KMS-11 (cell line): ENCODE measurements at regions not wholly inside any gene's neighbourhood (a gene's known extent, or its start where the extent isn't known, plus 50 kb on each side); places are given as distances from the start of the nearest gene placed in this dataset.

Experiments used
- H2AFZ ChIP-seq: fragments of 200-600 bp; sonication (generic); 2 replicates; pipeline ENCODE4 v1.6.1; 2016; ENCODE audit warnings: antibody characterized with exemption, mixed run types, low read depth
- H3K27ac ChIP-seq: fragments of 200-600 bp; sonication (generic); 2 replicates; pipeline ENCODE4 v1.6.1; 2016; ENCODE audit warnings: mild to moderate bottlenecking, mixed run types
- H3K27me3 ChIP-seq: fragments of 200-600 bp; sonication (generic); 2 replicates; pipeline ENCODE4 v1.6.1; 2017; ENCODE audit warnings: mild to moderate bottlenecking, low read depth, mixed run types, moderate library complexity; ENCODE audit not compliant: insufficient read depth
- H3K36me3 ChIP-seq: fragments of 200-600 bp; sonication (generic); 2 replicates; pipeline ENCODE4 v1.6.1; 2017; ENCODE audit warnings: mild to moderate bottlenecking, mixed run types; ENCODE audit not compliant: insufficient read depth
- H3K4me1 ChIP-seq: fragments of 200-600 bp; sonication (generic); 2 replicates; pipeline ENCODE4 v1.6.1; 2016; ENCODE audit warnings: mild to moderate bottlenecking, low read depth, mixed run types; ENCODE audit not compliant: poor library complexity, severe bottlenecking
- H3K4me2 ChIP-seq: fragments of 200-600 bp; sonication (generic); 2 replicates; pipeline ENCODE4 v1.7.0; 2016; ENCODE audit warnings: mild to moderate bottlenecking, mixed run types
- H3K4me3 ChIP-seq: fragments of 200-600 bp; sonication (generic); IDR thresholded peaks from 2 replicates; pipeline ENCODE4 v1.6.1; 2017; ENCODE audit warnings: low read depth, low read length, mixed read lengths; ENCODE audit not compliant: insufficient read depth
- H3K79me2 ChIP-seq: fragments of 200-600 bp; sonication (generic); 2 replicates; pipeline ENCODE4 v1.6.1; 2016; ENCODE audit warnings: low read depth, mixed run types; ENCODE audit not compliant: insufficient read depth
- H3K9ac ChIP-seq: fragments of 200-600 bp; sonication (generic); 2 replicates; pipeline ENCODE4 v1.6.1; 2016; ENCODE audit warnings: mild to moderate bottlenecking, mixed run types
- H4K20me1 ChIP-seq: fragments of 200-600 bp; sonication (generic); 2 replicates; pipeline ENCODE4 v1.6.1; 2016; ENCODE audit warnings: mild to moderate bottlenecking, mixed run types; ENCODE audit not compliant: insufficient read depth
- TF ChIP-seq, protein P1 (sequence below): fragments of 200-600 bp; sonication (generic); conservative IDR thresholded peaks from 2 replicates; pipeline ENCODE4 v1.6.1; 2017; ENCODE audit warnings: low read depth, mild to moderate bottlenecking, antibody characterized with exemption, low read length, moderate library complexity, mixed read lengths

DNA sequence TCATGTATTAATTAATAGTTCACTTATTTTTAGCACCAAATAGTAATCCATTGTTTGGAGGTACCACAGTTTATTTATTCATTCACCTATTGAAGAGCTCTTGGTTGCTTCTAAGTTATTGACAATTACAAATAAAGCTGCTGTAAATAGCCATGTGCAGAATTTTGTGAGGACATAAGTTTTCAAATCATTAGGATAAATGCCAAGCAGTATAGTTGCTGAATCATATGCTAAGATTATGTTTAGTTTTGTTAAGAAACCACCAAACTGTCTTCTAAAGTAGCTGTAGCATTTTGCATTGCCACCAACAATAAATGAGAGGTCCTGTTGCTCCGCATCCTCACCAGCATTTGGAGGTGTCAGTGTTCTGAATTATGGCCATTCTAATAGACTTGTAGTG lies 2126.8 kb downstream of the PCDH9 start:
- Histone ChIP-seq H3K27ac (no peak overlapping the region), H3K9ac (no peak overlapping the region), H3K4me1 (no peaks in the 10 kb centered on the region), H2AFZ (no peak overlapping the region), H4K20me1 (no peaks in the 10 kb centered on the region), H3K79me2 (no peaks in the 10 kb centered on the region), H3K4me2 (no peak overlapping the region), H3K4me3 (no peak overlapping the region), H3K27me3 (no peaks in the 10 kb centered on the region), H3K36me3 (no peaks in the 10 kb centered on the region)
- TF ChIP-seq, protein P1, sequence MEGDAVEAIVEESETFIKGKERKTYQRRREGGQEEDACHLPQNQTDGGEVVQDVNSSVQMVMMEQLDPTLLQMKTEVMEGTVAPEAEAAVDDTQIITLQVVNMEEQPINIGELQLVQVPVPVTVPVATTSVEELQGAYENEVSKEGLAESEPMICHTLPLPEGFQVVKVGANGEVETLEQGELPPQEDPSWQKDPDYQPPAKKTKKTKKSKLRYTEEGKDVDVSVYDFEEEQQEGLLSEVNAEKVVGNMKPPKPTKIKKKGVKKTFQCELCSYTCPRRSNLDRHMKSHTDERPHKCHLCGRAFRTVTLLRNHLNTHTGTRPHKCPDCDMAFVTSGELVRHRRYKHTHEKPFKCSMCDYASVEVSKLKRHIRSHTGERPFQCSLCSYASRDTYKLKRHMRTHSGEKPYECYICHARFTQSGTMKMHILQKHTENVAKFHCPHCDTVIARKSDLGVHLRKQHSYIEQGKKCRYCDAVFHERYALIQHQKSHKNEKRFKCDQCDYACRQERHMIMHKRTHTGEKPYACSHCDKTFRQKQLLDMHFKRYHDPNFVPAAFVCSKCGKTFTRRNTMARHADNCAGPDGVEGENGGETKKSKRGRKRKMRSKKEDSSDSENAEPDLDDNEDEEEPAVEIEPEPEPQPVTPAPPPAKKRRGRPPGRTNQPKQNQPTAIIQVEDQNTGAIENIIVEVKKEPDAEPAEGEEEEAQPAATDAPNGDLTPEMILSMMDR = no peak

DNA sequence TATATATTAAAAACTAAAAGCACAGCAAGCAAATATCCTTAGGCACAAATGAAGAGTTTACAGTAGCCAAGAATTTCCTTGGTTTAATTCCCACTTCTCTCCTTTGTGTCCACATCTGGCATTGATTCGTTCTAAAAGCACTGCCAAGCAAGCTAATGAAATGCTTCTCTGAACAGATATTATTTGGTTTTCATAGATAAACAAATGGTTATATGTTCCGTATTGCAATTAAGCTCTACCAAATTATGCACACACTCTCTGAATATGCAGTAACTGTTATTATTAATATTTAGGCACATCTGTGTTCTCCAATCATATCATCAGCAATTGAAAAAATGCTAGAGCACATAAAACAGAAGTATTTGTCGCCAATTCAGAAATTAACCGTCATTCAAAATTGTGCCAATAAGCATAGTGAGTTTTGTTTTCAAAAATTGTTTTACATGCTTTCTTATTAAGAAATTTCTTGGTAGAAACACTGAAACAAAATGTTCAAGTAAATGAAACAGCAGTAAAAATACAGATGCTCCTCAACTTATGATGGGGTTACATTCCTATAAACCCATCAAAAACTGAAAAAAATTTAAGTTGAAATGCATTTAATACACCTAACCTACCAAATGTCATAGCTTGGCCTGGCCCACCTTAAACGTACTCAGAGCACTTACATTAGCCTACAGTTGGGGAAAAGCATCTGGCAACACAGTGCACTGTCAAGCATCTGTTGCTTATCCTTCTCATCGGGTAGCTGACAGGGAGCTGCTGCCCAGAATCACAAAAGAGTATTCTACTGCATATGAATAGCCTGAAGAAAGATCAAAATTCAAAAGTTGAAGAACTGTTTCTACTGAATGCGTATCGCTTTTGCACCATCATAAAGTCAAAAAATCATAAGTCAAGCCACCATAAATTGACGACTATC lies 2134.7 kb downstream of the PCDH9 start:
- no peaks in the 10 kb centered on the region for H3K36me3 ChIP-seq
- no peak overlapping the region for H3K9ac ChIP-seq
- H4K20me1 ChIP-seq = no peaks in the 10 kb centered on the region
- no peaks in the 10 kb centered on the region for H3K27me3 ChIP-seq
- no peak overlapping the region for H3K27ac ChIP-seq
- H2AFZ ChIP-seq = no peak overlapping the region
- H3K4me1 ChIP-seq = no peaks in the 10 kb centered on the region
- H3K79me2 ChIP-seq = no peaks in the 10 kb centered on the region
- TF ChIP-seq, protein P1 = no peak
- H3K4me3 ChIP-seq = no peak overlapping the region
- H3K4me2 ChIP-seq = no peak overlapping the region

DNA sequence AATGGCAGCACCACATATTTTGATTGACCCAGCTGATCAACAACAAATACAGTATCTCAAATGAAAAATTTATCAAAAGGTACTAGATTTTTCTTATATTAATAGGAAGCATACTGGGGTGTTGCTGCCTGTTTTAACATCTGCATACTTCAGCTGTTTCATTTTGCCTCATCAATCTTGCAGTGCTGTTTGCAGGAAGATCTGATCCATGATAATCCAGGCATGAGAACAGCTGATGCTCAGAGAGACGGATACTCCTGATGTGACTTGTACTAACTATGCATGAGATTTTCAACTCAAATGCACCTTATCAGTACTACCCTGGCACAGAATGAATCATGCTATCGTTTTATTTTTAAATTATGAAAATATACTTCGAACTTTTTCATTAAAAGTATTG lies 2136.8 kb downstream of the PCDH9 start:
- Histone ChIP-seq H3K4me1 (no peaks in the 10 kb centered on the region), H3K4me2 (no peak overlapping the region), H3K27ac (no peak overlapping the region), H2AFZ (no peak overlapping the region), H4K20me1 (no peaks in the 10 kb centered on the region), H3K79me2 (no peaks in the 10 kb centered on the region), H3K4me3 (no peak overlapping the region), H3K36me3 (no peaks in the 10 kb centered on the region), H3K9ac (no peak overlapping the region), H3K27me3 (no peaks in the 10 kb centered on the region)
- TF ChIP-seq, protein P1 = no peak

DNA sequence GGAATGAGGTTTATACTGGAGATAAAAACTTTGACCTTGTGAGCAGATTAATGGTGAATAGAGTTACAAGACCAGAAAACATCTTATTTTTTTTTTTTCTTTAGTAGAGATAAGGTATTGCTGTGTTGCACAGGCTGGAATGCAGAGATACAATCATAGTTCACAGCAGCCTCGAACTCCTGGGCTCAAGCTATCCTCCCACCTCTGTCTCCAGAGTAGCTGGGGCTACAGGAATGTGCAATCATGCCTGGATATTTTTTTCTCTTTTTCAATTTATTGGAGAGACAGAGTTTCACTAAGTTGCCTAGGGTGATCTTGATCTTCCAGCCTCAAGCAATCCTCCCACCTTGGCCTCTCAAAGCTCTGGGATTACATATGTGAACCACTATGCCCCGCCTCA lies 2139.1 kb downstream of the PCDH9 start:
- Histone ChIP-seq H3K9ac (no peak overlapping the region), H3K4me3 (no peak overlapping the region), H3K79me2 (no peaks in the 10 kb centered on the region), H4K20me1 (no peaks in the 10 kb centered on the region), H3K27ac (no peak overlapping the region), H3K4me2 (no peak overlapping the region), H3K36me3 (no peaks in the 10 kb centered on the region), H2AFZ (no peak overlapping the region), H3K27me3 (no peaks in the 10 kb centered on the region), H3K4me1 (no peaks in the 10 kb centered on the region)
- TF ChIP-seq, protein P1 = no peak
